ENCODE measurements at regions not wholly inside any gene's neighbourhood (a gene's known extent, or its start where the extent isn't known, plus 50 kb on each side); places are given as distances from the start of the nearest gene placed in this dataset.

DNA sequence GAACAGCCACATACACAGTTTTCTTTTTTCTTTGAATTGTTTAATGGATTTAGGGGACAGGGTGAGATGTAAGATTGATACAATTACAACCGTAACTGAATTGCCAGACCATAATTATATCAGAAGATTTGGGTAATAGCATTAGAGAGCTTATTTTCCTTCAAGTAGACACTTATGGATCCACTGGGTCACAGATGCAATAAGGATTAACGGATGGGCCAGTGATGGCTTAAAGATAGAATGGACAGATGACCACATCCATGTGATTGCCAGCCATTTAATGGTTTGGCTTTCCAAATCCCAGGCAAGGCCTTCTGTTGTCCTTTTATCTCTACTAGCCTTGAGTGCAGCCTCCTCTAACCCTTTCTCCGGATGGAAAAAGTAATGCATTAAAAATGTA, 94.7 kb upstream of the NUDT12 start:
- TF ChIP-seq, protein P1, sequence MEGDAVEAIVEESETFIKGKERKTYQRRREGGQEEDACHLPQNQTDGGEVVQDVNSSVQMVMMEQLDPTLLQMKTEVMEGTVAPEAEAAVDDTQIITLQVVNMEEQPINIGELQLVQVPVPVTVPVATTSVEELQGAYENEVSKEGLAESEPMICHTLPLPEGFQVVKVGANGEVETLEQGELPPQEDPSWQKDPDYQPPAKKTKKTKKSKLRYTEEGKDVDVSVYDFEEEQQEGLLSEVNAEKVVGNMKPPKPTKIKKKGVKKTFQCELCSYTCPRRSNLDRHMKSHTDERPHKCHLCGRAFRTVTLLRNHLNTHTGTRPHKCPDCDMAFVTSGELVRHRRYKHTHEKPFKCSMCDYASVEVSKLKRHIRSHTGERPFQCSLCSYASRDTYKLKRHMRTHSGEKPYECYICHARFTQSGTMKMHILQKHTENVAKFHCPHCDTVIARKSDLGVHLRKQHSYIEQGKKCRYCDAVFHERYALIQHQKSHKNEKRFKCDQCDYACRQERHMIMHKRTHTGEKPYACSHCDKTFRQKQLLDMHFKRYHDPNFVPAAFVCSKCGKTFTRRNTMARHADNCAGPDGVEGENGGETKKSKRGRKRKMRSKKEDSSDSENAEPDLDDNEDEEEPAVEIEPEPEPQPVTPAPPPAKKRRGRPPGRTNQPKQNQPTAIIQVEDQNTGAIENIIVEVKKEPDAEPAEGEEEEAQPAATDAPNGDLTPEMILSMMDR (conservative IDR thresholded peaks at IDR 0.05; ENCODE audit: low read length), result no peak
- TF ChIP-seq EZH2phosphoT487 (IDR thresholded peaks at IDR 0.05; ENCODE audit: borderline replicate concordance, low read depth, low read length), result no peak
